Liver (tissue), 8 donors: ENCODE measurements at regions not wholly inside any gene's neighbourhood (a gene's known extent, or its start where the extent isn't known, plus 50 kb on each side); places are given as distances from the start of the nearest gene placed in this dataset.

Experiments used
- DNase-seq: peaks from one replicate; pipeline ENCODE4 v3.0.0-alpha.2; 2017; ENCODE audit warnings: low spot score
- H3K27ac ChIP-seq, 2 donors: one replicate each; pipeline ENCODE4 v1.7.0; 2013; ENCODE audit warnings: inconsistent platforms in 2 of 2, low read length in 2 of 2, control low read depth in 1 of 2, low read depth in 1 of 2, mild to moderate bottlenecking in 1 of 2
- H3K27me3 ChIP-seq, 4 donors: one replicate each; pipeline versions ENCODE4 v1.6.1 to v1.7.0; 2013; ENCODE audit warnings: low read length in 3 of 4, inconsistent platforms in 1 of 4, mild to moderate bottlenecking in 1 of 4, moderate library complexity in 1 of 4; ENCODE audit not compliant: control insufficient read depth in 4 of 4, insufficient read depth in 4 of 4
- H3K36me3 ChIP-seq, 4 donors: one replicate each; pipeline versions ENCODE4 v1.6.1 to v1.7.0; 2013; ENCODE audit warnings: low read length in 3 of 4, mild to moderate bottlenecking in 3 of 4, low read depth in 1 of 4, moderate library complexity in 1 of 4; ENCODE audit not compliant: control insufficient read depth in 4 of 4, insufficient read depth in 3 of 4
- H3K4me1 ChIP-seq, 4 donors: one replicate each; pipeline versions ENCODE4 v1.6.1 to v1.7.0; 2013; ENCODE audit warnings: low read length in 3 of 4, mild to moderate bottlenecking in 3 of 4, moderate library complexity in 1 of 4; ENCODE audit not compliant: control insufficient read depth in 4 of 4, insufficient read depth in 4 of 4
- H3K4me3 ChIP-seq, 3 donors: one replicate each; pipeline versions ENCODE4 v1.6.1 to v1.7.0; 2013; ENCODE audit warnings: low read length in 3 of 3, control low read depth in 1 of 3, low read depth in 1 of 3, mild to moderate bottlenecking in 1 of 3
- H3K9ac ChIP-seq, 2 donors: one replicate each; pipeline ENCODE4 v1.7.0; 2013; ENCODE audit warnings: low read length in 2 of 2, mild to moderate bottlenecking in 2 of 2, moderate library complexity in 2 of 2, control low read depth in 1 of 2, low read depth in 1 of 2
- H3K9me3 ChIP-seq, 4 donors: one replicate each; pipeline versions ENCODE4 v1.6.1 to v1.7.0; 2013; ENCODE audit warnings: low read length in 3 of 4; ENCODE audit not compliant: control insufficient read depth in 4 of 4
- EGR1 ChIP-seq, 2 donors: IDR thresholded peaks; 2 replicates each; pipeline ENCODE4 v1.6.1; 2016 to 2018; ENCODE audit warnings: antibody characterized with exemption in 2 of 2, low read depth in 2 of 2
- FOXA1 ChIP-seq: IDR thresholded peaks from 2 replicates; pipeline ENCODE4 v1.6.1; 2016; ENCODE audit warnings: antibody characterized with exemption
- FOXA2 ChIP-seq: IDR thresholded peaks from 2 replicates; pipeline ENCODE4 v1.6.1; 2016; ENCODE audit warnings: antibody characterized with exemption
- GABPA ChIP-seq, 2 donors: IDR thresholded peaks in 1 of 2; conservative IDR thresholded peaks in 1 of 2; 2 replicates each; pipeline ENCODE4 v1.6.1; 2016; ENCODE audit warnings: antibody characterized with exemption in 2 of 2, mild to moderate bottlenecking in 1 of 2, moderate library complexity in 1 of 2
- HNF4A ChIP-seq, 2 donors: conservative IDR thresholded peaks; 2 replicates each; pipeline ENCODE4 v1.6.1; 2016; ENCODE audit warnings: antibody characterized with exemption in 2 of 2, mild to moderate bottlenecking in 2 of 2
- HNF4G ChIP-seq: IDR thresholded peaks from 2 replicates; pipeline ENCODE4 v1.6.1; 2016; ENCODE audit warnings: antibody characterized with exemption
- JUND ChIP-seq, 2 donors: IDR thresholded peaks; 2 replicates each; pipeline ENCODE4 v1.6.1; 2016; ENCODE audit warnings: antibody characterized with exemption in 2 of 2
- NR2F2 ChIP-seq: IDR thresholded peaks from 2 replicates; pipeline ENCODE4 v1.6.1; 2016; ENCODE audit warnings: antibody characterized with exemption
- RAD21 ChIP-seq, 2 donors: IDR thresholded peaks; 2 replicates each; pipeline ENCODE4 v1.6.1; 2016; ENCODE audit warnings: antibody characterized with exemption in 2 of 2, mild to moderate bottlenecking in 2 of 2
- RXRA ChIP-seq, 2 donors: IDR thresholded peaks; 2 replicates each; pipeline ENCODE4 v1.6.1; 2017 to 2018; ENCODE audit warnings: antibody characterized with exemption in 2 of 2, mild to moderate bottlenecking in 1 of 2
- SP1 ChIP-seq: IDR thresholded peaks from 2 replicates; pipeline ENCODE4 v1.6.1; 2018; ENCODE audit warnings: antibody characterized with exemption, mild to moderate bottlenecking
- TAF1 ChIP-seq: conservative IDR thresholded peaks from 2 replicates; pipeline ENCODE4 v1.6.1; 2016; ENCODE audit warnings: antibody characterized with exemption, mild to moderate bottlenecking
- YY1 ChIP-seq: IDR thresholded peaks from 2 replicates; pipeline ENCODE4 v1.6.1; 2016; ENCODE audit warnings: antibody characterized with exemption, mild to moderate bottlenecking
- WGBS: extraction: QIAGEN DNeasy Blood & Tissue Kit; methylation state at CpG from one replicate; pipeline ENCODE4 v1.1.7; 2013; 5-methylcytosine and 5-hydroxymethylcytosine counted together
- TF ChIP-seq, protein P1 (sequence below): IDR thresholded peaks from 2 replicates; pipeline ENCODE4 v1.6.1; 2016; ENCODE audit warnings: antibody characterized with exemption
- TF ChIP-seq, protein P2 (sequence below): fragments of 150-350 bp; IDR thresholded peaks from 2 replicates; pipeline ENCODE4 v1.5.1; 2017; ENCODE audit warnings: improper control_type of control experiment, low read depth, low read length; ENCODE audit not compliant: missing input control
- TF ChIP-seq, protein P3 (sequence below): IDR thresholded peaks from 2 replicates; pipeline ENCODE4 v1.6.1; 2016; ENCODE audit warnings: antibody characterized with exemption, mild to moderate bottlenecking
- TF ChIP-seq, protein P4 (sequence below): IDR thresholded peaks from 2 replicates; pipeline ENCODE4 v1.6.1; 2016; ENCODE audit warnings: antibody characterized with exemption
- TF ChIP-seq, protein P5 (sequence below): IDR thresholded peaks from 2 replicates; pipeline ENCODE4 v1.6.1; 2016; ENCODE audit warnings: antibody characterized with exemption
- donor health status: healthy.
- donor health status: healthy.
- donor health status: healthy.
- donor health status: healthy.
- donor health status: healthy.

DNA sequence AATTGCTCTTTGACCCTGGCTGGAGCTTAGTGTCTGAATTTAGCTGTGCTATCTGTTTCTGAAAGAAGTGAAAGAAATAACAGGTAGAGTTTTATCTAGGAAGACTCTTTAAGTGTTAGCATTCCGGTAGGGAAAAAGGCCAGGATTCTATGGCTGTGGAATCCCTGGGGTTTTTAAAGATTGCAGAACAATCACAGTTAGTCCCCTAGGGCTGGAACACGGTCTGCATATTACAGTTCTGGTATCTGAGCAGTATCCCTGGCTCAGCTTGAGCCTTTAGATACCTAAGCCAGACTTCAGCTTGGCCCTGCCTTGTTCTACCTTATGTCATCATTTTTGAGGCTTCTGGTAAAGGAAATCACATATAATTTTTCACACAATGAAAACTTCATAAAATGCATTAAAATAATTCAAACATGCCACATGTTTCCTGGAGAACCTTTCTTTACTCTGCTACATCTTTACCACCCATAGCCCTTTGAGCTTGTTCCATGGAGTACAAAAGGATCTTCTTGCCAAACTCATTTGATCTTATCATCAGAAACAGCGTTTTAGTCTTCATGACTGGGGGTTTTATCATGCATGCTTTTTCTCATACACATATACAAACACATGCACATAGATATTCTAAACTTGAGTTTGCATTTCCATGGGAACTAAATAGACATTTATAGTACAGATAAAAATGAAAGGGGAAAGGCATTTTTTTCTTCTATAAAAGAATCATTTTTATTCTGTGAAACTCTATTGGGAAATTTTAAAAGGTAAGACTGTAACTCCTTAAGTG is 410.8 kb downstream of the CETN3 start:
- Histone ChIP-seq H3K4me1 (no peaks in the 10 kb centered on the region), H3K36me3 (no peaks in the 10 kb centered on the region), H3K4me3 (no peak overlapping the region), H3K9me3 (no peaks in the 10 kb centered on the region), H3K27me3 (no peaks in the 10 kb centered on the region), H3K9ac (no peak overlapping the region), H3K27ac (no peak overlapping the region)
- no peak for DNase-seq
- no peak for TF ChIP-seq NR2F2
- TF ChIP-seq, protein P1, sequence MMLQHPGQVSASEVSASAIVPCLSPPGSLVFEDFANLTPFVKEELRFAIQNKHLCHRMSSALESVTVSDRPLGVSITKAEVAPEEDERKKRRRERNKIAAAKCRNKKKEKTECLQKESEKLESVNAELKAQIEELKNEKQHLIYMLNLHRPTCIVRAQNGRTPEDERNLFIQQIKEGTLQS, result no peak
- no peak for TF ChIP-seq FOXA1
- no peak for TF ChIP-seq JUND (IDR thresholded peaks at IDR 0.05)
- TF ChIP-seq TAF1, result no peak
- no peak for TF ChIP-seq SP1
- WGBS, result 24% methylated on average over 3 of the region's 3 CpGs

DNA sequence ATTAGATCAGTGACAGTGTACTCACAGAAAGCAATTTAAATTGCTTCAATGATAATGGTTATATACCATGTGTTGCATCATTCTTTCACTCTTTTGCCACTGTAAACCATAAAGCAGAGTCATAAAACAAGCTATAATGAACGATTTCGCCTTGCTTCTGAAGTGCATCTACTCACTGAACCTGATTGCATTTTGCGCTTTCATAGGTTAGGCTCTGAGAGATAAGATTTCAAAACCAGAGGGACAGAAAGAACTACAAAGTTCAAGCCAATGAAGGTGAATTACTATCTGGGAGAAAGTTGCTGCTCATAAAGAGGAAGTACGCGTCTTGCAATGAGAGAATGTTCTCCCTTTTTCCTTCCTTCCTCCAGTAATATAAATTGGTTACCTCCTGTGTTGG is 412.7 kb downstream of the CETN3 start:
- Histone ChIP-seq H3K4me3 (no peak overlapping the region), H3K27ac (no peak overlapping the region), H3K36me3 (no peaks in the 10 kb centered on the region), H3K27me3 (no peaks in the 10 kb centered on the region), H3K9ac (no peak overlapping the region), H3K4me1 (no peaks in the 10 kb centered on the region), H3K9me3 (no peaks in the 10 kb centered on the region)
- no peak for DNase-seq
- 71% methylated on average over 5 of the region's 5 CpGs for WGBS
- no peak for TF ChIP-seq FOXA1
- TF ChIP-seq YY1, result no peak
- TF ChIP-seq HNF4G, result no peak

DNA sequence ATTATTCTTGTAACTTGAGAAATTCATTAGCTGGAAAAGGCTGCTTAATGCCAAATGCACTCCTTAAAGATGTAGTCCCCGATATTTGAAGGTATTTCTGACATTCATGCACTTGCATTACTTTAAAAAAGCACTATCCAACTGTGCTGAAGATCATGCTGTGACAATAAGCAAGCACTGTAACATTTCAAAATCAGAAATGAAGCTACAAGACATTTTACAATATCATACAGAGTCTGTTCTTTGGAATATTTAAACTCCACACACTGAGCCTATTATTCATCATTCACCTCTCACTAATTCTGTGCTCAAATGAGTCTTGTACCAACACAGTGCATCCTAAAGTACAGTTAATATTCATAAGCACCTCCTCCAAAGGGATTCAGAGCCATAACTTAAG is 413.2 kb downstream of the CETN3 start:
- no peaks in the 10 kb centered on the region for H3K9me3 ChIP-seq
- WGBS, result 53% methylated on average over 1 of the region's 1 CpG
- no peak overlapping the region for H3K9ac ChIP-seq
- no peak overlapping the region for H3K27ac ChIP-seq
- H3K4me1 ChIP-seq, result no peaks in the 10 kb centered on the region
- H3K27me3 ChIP-seq, result no peaks in the 10 kb centered on the region
- H3K4me3 ChIP-seq, result no peak overlapping the region
- no peaks in the 10 kb centered on the region for H3K36me3 ChIP-seq
- TF ChIP-seq, protein P2, sequence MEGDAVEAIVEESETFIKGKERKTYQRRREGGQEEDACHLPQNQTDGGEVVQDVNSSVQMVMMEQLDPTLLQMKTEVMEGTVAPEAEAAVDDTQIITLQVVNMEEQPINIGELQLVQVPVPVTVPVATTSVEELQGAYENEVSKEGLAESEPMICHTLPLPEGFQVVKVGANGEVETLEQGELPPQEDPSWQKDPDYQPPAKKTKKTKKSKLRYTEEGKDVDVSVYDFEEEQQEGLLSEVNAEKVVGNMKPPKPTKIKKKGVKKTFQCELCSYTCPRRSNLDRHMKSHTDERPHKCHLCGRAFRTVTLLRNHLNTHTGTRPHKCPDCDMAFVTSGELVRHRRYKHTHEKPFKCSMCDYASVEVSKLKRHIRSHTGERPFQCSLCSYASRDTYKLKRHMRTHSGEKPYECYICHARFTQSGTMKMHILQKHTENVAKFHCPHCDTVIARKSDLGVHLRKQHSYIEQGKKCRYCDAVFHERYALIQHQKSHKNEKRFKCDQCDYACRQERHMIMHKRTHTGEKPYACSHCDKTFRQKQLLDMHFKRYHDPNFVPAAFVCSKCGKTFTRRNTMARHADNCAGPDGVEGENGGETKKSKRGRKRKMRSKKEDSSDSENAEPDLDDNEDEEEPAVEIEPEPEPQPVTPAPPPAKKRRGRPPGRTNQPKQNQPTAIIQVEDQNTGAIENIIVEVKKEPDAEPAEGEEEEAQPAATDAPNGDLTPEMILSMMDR, result no peak
- TF ChIP-seq, protein P3, sequence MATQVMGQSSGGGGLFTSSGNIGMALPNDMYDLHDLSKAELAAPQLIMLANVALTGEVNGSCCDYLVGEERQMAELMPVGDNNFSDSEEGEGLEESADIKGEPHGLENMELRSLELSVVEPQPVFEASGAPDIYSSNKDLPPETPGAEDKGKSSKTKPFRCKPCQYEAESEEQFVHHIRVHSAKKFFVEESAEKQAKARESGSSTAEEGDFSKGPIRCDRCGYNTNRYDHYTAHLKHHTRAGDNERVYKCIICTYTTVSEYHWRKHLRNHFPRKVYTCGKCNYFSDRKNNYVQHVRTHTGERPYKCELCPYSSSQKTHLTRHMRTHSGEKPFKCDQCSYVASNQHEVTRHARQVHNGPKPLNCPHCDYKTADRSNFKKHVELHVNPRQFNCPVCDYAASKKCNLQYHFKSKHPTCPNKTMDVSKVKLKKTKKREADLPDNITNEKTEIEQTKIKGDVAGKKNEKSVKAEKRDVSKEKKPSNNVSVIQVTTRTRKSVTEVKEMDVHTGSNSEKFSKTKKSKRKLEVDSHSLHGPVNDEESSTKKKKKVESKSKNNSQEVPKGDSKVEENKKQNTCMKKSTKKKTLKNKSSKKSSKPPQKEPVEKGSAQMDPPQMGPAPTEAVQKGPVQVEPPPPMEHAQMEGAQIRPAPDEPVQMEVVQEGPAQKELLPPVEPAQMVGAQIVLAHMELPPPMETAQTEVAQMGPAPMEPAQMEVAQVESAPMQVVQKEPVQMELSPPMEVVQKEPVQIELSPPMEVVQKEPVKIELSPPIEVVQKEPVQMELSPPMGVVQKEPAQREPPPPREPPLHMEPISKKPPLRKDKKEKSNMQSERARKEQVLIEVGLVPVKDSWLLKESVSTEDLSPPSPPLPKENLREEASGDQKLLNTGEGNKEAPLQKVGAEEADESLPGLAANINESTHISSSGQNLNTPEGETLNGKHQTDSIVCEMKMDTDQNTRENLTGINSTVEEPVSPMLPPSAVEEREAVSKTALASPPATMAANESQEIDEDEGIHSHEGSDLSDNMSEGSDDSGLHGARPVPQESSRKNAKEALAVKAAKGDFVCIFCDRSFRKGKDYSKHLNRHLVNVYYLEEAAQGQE, result no peak
- TF ChIP-seq TAF1 (no peak), RAD21 (IDR thresholded peaks at IDR 0.05) (no peak), SP1 (no peak), FOXA2 (no peak), EGR1 (IDR thresholded peaks at IDR 0.05; ENCODE audit: low read depth in 2 of 2) (no peak), YY1 (no peak), FOXA1 (no peak), NR2F2 (no peak), GABPA (IDR thresholded peaks at IDR 0.05 in 1 of 2, conservative IDR thresholded peaks at IDR 0.05 in 1 of 2) (no peak), HNF4G (no peak), JUND (IDR thresholded peaks at IDR 0.05) (no peak), HNF4A (conservative IDR thresholded peaks at IDR 0.05) (no peak), RXRA (IDR thresholded peaks at IDR 0.05) (no peak)
- TF ChIP-seq, protein P4, sequence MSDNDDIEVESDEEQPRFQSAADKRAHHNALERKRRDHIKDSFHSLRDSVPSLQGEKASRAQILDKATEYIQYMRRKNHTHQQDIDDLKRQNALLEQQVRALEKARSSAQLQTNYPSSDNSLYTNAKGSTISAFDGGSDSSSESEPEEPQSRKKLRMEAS, result no peak
- TF ChIP-seq, protein P5, sequence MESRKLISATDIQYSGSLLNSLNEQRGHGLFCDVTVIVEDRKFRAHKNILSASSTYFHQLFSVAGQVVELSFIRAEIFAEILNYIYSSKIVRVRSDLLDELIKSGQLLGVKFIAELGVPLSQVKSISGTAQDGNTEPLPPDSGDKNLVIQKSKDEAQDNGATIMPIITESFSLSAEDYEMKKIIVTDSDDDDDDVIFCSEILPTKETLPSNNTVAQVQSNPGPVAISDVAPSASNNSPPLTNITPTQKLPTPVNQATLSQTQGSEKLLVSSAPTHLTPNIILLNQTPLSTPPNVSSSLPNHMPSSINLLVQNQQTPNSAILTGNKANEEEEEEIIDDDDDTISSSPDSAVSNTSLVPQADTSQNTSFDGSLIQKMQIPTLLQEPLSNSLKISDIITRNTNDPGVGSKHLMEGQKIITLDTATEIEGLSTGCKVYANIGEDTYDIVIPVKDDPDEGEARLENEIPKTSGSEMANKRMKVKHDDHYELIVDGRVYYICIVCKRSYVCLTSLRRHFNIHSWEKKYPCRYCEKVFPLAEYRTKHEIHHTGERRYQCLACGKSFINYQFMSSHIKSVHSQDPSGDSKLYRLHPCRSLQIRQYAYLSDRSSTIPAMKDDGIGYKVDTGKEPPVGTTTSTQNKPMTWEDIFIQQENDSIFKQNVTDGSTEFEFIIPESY, result no peak
- TF ChIP-seq, protein P1, result no peak
- no peak for DNase-seq
